ENCODE measurements at regions not wholly inside any gene's neighbourhood (a gene's known extent, or its start where the extent isn't known, plus 50 kb on each side); places are given as distances from the start of the nearest gene placed in this dataset.

DNA sequence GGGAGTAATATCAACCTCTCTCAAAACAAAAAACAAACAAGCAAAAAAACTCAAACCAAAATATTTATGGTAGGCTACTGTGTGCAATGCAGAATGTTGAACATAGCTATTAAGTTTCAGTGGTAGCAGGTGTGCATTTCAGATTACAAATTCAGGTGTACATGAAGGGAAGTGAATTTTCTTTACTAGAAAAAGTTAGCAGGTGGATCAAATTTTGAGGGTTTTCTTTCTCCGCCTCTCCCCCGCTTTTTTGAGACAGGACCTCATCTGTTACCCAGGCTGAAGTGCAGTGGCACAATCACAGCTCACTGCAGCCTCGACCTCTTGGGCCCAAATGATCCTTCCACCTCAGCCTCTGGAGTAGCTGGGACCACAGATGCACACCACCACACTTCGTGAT, 109.7 kb upstream of the GOLIM4 start:
- TF ChIP-seq, protein P1, sequence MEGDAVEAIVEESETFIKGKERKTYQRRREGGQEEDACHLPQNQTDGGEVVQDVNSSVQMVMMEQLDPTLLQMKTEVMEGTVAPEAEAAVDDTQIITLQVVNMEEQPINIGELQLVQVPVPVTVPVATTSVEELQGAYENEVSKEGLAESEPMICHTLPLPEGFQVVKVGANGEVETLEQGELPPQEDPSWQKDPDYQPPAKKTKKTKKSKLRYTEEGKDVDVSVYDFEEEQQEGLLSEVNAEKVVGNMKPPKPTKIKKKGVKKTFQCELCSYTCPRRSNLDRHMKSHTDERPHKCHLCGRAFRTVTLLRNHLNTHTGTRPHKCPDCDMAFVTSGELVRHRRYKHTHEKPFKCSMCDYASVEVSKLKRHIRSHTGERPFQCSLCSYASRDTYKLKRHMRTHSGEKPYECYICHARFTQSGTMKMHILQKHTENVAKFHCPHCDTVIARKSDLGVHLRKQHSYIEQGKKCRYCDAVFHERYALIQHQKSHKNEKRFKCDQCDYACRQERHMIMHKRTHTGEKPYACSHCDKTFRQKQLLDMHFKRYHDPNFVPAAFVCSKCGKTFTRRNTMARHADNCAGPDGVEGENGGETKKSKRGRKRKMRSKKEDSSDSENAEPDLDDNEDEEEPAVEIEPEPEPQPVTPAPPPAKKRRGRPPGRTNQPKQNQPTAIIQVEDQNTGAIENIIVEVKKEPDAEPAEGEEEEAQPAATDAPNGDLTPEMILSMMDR (conservative IDR thresholded peaks at IDR 0.05) = no peak
- H3K27ac ChIP-seq = no peak overlapping the region

DNA sequence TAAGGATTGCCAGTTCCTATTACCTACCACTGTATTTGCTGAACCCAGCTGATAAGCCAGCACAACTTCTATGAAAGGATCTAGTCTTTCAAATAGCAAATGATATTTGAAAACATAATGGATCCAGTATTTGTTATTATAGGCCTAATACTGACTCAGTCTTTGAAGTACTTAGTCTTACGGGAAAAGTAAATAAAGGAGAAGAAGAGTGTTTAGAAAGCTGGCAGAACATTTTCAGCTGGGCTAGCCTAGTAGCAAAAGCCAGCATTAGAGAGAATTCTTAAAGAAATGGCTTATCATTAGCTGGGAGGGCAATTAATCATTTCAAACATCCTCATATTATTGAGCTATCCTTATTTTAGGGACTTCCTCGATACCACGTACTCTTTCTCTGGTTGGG, 101.4 kb upstream of the GOLIM4 start:
- TF ChIP-seq, protein P1 (conservative IDR thresholded peaks at IDR 0.05) = no peak
- no peak overlapping the region; the same call in 1 of the 2 replicates for H3K27ac ChIP-seq

DNA sequence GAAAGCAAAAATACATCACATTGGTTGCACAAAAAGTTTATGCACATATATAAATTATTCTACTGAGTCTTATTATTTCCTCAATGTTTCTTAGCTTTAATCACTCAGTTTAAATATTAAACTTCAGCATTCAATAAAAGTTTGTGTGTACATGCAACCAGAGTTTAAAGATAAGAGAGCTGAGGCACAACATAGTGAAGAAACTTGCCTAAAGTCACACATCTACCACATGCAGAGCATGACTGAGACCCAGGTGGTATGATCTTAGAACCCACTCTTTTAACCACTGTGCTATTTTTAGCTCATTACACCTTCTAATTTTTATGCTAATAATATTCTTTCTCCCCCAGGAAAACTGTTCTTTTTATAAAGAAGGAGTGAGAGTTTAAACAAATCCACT, 96.1 kb upstream of the GOLIM4 start:
- TF ChIP-seq, protein P1 (conservative IDR thresholded peaks at IDR 0.05) = no peak

DNA sequence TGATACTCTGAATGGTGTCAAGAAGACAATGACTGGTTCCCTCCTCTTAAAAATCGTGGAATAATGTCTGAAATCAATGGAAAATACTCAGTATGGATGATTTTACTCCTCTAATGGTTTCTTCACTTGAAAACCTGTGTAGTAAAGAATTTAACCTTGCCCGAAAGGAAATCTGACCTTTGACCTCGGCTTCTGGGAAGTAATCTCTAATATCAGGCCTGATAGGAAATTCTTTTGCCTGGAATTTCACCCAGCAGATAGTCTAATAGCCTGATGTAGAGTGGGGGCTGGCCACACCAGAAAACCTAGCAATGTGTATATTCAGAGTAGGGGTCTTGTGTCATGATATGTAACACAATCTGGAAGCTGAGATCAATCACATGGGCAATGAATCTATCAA, 91.5 kb upstream of the GOLIM4 start:
- no peak overlapping the region for H3K27ac ChIP-seq
- TF ChIP-seq, protein P1 (conservative IDR thresholded peaks at IDR 0.05) = no peak

More for the DNA sequence above, 96.1 kb upstream of the GOLIM4 start:
- no peak overlapping the region for H3K27ac ChIP-seq

DNA sequence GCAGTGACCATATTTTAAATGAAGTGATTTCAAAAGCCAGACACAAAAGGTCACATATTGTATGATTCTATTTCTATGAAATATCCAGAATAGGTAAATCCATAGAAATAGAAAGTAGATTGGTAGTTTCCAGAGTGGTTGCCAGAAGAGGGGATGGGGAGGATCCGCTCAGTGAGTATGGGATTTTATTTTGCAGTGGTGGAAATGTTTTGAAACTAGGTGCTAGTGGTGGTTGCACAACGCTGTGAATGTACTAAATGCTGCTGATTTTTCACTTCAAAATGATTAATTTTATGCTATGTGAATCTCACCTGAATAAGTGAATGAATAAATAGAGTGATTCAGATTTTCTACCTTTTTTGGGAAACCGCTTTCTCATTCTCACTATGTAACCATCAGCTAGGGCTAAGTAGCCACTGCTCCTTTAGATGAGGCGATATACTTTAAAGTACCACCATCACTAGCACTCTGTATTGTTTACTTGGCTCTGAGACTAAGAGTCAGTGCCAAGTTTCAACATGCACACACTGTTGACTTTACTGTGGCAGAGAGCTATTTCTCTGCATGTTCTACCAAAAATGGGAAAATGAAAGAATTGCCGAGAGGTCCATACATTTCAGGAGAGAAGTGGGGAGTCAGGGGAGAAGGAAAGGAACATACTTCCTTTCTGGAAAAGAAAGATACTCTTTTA, 90.7 kb upstream of the GOLIM4 start:
- TF ChIP-seq, protein P1 (conservative IDR thresholded peaks at IDR 0.05) = no peak
- no peak overlapping the region for H3K27ac ChIP-seq

DNA sequence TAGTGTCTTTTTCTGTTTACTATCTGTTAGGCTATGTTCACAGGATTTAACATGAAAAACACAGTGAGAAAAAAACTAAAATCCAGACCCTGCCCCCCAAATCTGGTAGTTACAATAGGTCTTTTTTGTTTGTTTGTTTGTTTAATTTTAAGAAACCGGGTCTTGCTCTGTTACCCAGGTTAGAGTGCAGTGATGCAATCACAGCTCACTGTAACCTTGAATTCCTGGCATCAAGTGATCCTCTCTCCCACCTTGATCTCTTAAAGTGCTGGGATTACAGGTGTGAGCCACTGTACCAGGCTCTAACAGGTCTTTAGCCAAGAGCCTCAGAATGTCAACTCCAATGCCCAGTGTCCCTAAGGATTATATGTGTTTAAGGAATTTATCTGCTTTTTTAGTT, 88.0 kb upstream of the GOLIM4 start:
- no peak overlapping the region for H3K27ac ChIP-seq
- TF ChIP-seq, protein P1 (conservative IDR thresholded peaks at IDR 0.05) = no peak

DNA sequence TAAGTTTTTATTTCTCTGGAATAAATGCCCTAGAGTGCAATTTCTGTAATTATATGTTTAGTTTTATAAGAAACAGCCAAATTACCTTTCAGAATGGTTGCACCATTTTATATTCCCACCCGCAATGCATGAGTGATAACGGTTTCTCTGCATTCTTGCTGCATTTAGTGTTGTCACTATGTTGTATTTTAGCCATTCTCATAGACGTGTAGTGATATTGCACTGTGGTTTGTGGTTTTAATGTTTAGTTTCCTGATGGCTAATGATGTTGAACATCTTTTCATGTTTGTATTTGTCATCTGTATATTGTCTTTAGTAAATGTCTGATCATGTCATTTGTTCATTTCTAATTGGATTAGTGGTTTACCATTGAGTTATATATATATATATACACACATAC, 73.0 kb upstream of the GOLIM4 start:
- no peak overlapping the region for H3K27ac ChIP-seq
- TF ChIP-seq, protein P1 (conservative IDR thresholded peaks at IDR 0.05) = no peak
